HepG2 (cell line): ENCODE measurements at regions not wholly inside any gene's neighbourhood (a gene's known extent, or its start where the extent isn't known, plus 50 kb on each side); places are given as distances from the start of the nearest gene placed in this dataset.
"Not testable (repeated sequence)": the region's sequence is repeated elsewhere in the genome, so short reads cannot be mapped to it uniquely, and the experiment has no call there.

Source experiments
- CBX2 ChIP-seq, 2 experiments: fragments of 200-600 bp in 1 of 2; sonication (generic); formaldehyde crosslinking in 1 of 2; IDR thresholded peaks; 2 replicates each; pipeline versions ENCODE4 v1.7.0 to v1.8.1; 2018 to 2022; ENCODE audit warnings: low read depth in 2 of 2, low read length in 1 of 2, mild to moderate bottlenecking in 1 of 2, missing genetic modification reagents in 1 of 2
- CEBPG ChIP-seq: IDR thresholded peaks from 2 replicates; pipeline ENCODE4 v1.6.1; 2016
- KDM5B ChIP-seq: sonication (generic); formaldehyde crosslinking; IDR thresholded peaks from 2 replicates; pipeline ENCODE4 v1.4.0; 2020; ENCODE audit warnings: missing genetic modification reagents, mild to moderate bottlenecking, borderline replicate concordance
- NPAS2 ChIP-seq: sonication (generic); formaldehyde crosslinking; IDR thresholded peaks from 2 replicates; pipeline ENCODE4 v1.8.0; 2022; ENCODE audit warnings: mild to moderate bottlenecking, missing genetic modification reagents, borderline replicate concordance
- SRSF4 ChIP-seq: fragments of 200-400 bp; formaldehyde crosslinking; IDR thresholded peaks from one replicate; pipeline ENCODE4 v1.6.1; 2018; ENCODE audit warnings: mild to moderate bottlenecking, low read depth, low read length, moderate library complexity; ENCODE audit not compliant: poor library complexity, severe bottlenecking
- YY1 ChIP-seq: IDR thresholded peaks from 2 replicates; pipeline ENCODE4 v1.6.1; 2011; ENCODE audit warnings: low read length, low read depth, moderate library complexity, mild to moderate bottlenecking; ENCODE audit not compliant: insufficient read depth, insufficient replicate concordance
- ZMYM4 ChIP-seq: sonication (generic); formaldehyde crosslinking; IDR thresholded peaks from 2 replicates; pipeline ENCODE4 v1.8.1; 2023; ENCODE audit warnings: mild to moderate bottlenecking, missing genetic modification reagents
- TF ChIP-seq, protein P1 (sequence below): sonication (generic); formaldehyde crosslinking; IDR thresholded peaks from 2 replicates; pipeline ENCODE4 v1.5.0; 2020; ENCODE audit warnings: mild to moderate bottlenecking, missing genetic modification reagents, moderate library complexity

DNA sequence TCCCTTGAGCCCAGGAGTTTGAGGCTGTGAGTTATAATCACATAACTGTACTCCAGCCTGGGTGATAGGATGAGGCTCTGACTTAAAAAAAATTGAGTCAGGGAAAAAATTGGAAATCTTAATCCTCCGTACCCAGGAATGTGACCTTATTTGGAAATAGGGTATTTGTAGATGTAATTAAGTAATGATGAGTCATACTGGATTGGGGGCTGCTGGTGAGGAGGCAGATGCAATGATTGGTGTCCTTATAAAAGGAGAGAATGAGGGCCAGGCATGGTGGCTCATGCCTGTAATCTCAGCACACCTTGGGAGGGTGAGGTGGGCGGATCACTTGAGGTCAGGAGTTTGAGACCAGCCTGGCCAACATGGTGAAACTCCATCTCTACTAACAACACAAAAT, 134.9 kb upstream of the ALDH3B2 start:
- not testable (repeated sequence) for TF ChIP-seq NPAS2 (CRISPR knock-in tag); CEBPG; ZMYM4 (CRISPR knock-in tag); SRSF4; YY1; KDM5B (CRISPR knock-in tag); CBX2 (IDR thresholded peaks at IDR 0.05; ENCODE audit: low read depth, low read length); CBX2 (CRISPR knock-in tag; IDR thresholded peaks at IDR 0.05; ENCODE audit: low read depth)
- TF ChIP-seq, protein P1, sequence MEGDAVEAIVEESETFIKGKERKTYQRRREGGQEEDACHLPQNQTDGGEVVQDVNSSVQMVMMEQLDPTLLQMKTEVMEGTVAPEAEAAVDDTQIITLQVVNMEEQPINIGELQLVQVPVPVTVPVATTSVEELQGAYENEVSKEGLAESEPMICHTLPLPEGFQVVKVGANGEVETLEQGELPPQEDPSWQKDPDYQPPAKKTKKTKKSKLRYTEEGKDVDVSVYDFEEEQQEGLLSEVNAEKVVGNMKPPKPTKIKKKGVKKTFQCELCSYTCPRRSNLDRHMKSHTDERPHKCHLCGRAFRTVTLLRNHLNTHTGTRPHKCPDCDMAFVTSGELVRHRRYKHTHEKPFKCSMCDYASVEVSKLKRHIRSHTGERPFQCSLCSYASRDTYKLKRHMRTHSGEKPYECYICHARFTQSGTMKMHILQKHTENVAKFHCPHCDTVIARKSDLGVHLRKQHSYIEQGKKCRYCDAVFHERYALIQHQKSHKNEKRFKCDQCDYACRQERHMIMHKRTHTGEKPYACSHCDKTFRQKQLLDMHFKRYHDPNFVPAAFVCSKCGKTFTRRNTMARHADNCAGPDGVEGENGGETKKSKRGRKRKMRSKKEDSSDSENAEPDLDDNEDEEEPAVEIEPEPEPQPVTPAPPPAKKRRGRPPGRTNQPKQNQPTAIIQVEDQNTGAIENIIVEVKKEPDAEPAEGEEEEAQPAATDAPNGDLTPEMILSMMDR (CRISPR knock-in tag) = not testable (repeated sequence)
